GM12878 (cell line): ENCODE measurements at regions not wholly inside any gene's neighbourhood (a gene's known extent, or its start where the extent isn't known, plus 50 kb on each side); places are given as distances from the start of the nearest gene placed in this dataset.

Experiments used
- ATAC-seq: fragments of 200-7000 bp; cut with Tn5 transposase; 3 replicates; pipeline ENCODE4 v1.9.1; 2020; ENCODE audit warnings: mild to moderate bottlenecking, moderate library complexity
- BruUV-seq: library from RNA; stranded (reverse); fragments of 400-500 nt; replicated peaks from 2 replicates; lab custom pipeline; 2021; lab: Mats Ljungman, UMichigan
- CTCF ChIA-PET: fragments of 300-600 bp; sonication (Branson Sonifier 250); formaldehyde crosslinking; extraction: SDS; loops from one replicate; lab custom pipeline; 2021; ENCODE audit warnings: inconsistent platforms; lab: Yijun Ruan, JAX
- POLR2A ChIA-PET: fragments of 350-600 bp; formaldehyde crosslinking; extraction: SDS; loops from one replicate; lab custom pipeline; 2021; ENCODE audit warnings: inconsistent platforms; lab: Charles Lee
- RAD21 ChIA-PET: fragments of 300-600 bp; sonication (Branson Sonifier 250); formaldehyde crosslinking; loops from one replicate; lab custom pipeline; 2023; ENCODE audit warnings: antibody characterized with exemption; ENCODE audit not compliant: unreplicated experiment; lab: Charles Lee
- SMC1A ChIA-PET: fragments of 300-600 bp; sonication (Branson Sonifier 250); formaldehyde crosslinking; loops from one replicate; lab custom pipeline; 2023; ENCODE audit not compliant: unreplicated experiment, uncharacterized antibody; lab: Charles Lee
- DNase-seq: peaks from one replicate; pipeline ENCODE4 v3.0.0-alpha.2; 2011; ENCODE audit warnings: low read depth, low spot score
- FAIRE-seq: peaks from 3 replicates; lab custom pipeline; 2011; peaks lifted over from hg19 to GRCh38; lab: Jason Lieb, UNC
- H2AFZ ChIP-seq: 2 replicates; pipeline ENCODE4 v1.6.0; 2011; ENCODE audit warnings: low read depth, low read length, control low read depth; ENCODE audit not compliant: control insufficient read depth
- H3K27ac ChIP-seq: 2 replicates; pipeline ENCODE4 v1.5.1; 2011; ENCODE audit warnings: control low read depth; ENCODE audit not compliant: control insufficient read depth, insufficient read depth
- H3K27me3 ChIP-seq, 2 experiments: replicated peaks in 1 of 2; 2 replicates each; pipeline versions ENCODE4 v1.6.0 to v1.6.1; 2011; ENCODE audit warnings: low read length in 1 of 2; ENCODE audit not compliant: control insufficient read depth in 2 of 2, insufficient read depth in 2 of 2
- H3K36me3 ChIP-seq, 2 experiments: 2 replicates each; pipeline ENCODE4 v1.5.1; 2011; ENCODE audit warnings: low read length in 1 of 2; ENCODE audit not compliant: control insufficient read depth in 2 of 2, insufficient read depth in 2 of 2
- H3K4me1 ChIP-seq: 2 replicates; pipeline ENCODE4 v1.6.1; 2011; ENCODE audit warnings: mild to moderate bottlenecking, low read length, moderate library complexity, mixed read lengths; ENCODE audit not compliant: control insufficient read depth, insufficient read depth
- H3K4me2 ChIP-seq: 2 replicates; pipeline ENCODE4 v1.6.0; 2011; ENCODE audit warnings: control low read depth; ENCODE audit not compliant: control insufficient read depth, insufficient read depth
- H3K4me3 ChIP-seq: fragments of 200-600 bp; sonication (generic); 2 replicates; pipeline ENCODE4 v1.5.1; 2016
- H3K79me2 ChIP-seq: 2 replicates; pipeline ENCODE4 v1.6.0; 2011; ENCODE audit warnings: low read length; ENCODE audit not compliant: control insufficient read depth, insufficient read depth
- H3K9ac ChIP-seq: 2 replicates; pipeline ENCODE4 v1.8.0; 2011; ENCODE audit warnings: low read length, control low read depth, mixed read lengths; ENCODE audit not compliant: control insufficient read depth, insufficient read depth
- H3K9me3 ChIP-seq: replicated peaks from 3 replicates; pipeline ENCODE4 v1.5.1; 2011; ENCODE audit warnings: mild to moderate bottlenecking, low read length; ENCODE audit not compliant: control insufficient read depth, insufficient read depth
- H4K20me1 ChIP-seq: 2 replicates; pipeline ENCODE4 v1.6.0; 2011; ENCODE audit not compliant: control insufficient read depth, insufficient read depth
- BHLHE40 ChIP-seq, 2 experiments: fragments of 450-650 bp in 1 of 2; IDR thresholded peaks; 2 replicates each; pipeline ENCODE4 v1.6.1; 2011 to 2017; ENCODE audit warnings: low read depth in 2 of 2, borderline replicate concordance in 1 of 2, improper control_type of control experiment in 1 of 2, low read length in 1 of 2, mild to moderate bottlenecking in 1 of 2
- HDAC6 ChIP-seq: fragments of 200-600 bp; sonication (generic); IDR thresholded peaks from one replicate; pipeline ENCODE4 v1.8.0; 2017; ENCODE audit warnings: antibody characterized with exemption; ENCODE audit not compliant: unreplicated experiment
- IKZF1 ChIP-seq: fragments of 450-650 bp; conservative IDR thresholded peaks from 2 replicates; pipeline ENCODE4 v1.6.1; 2017; ENCODE audit warnings: antibody characterized with exemption, mild to moderate bottlenecking
- MTA3 ChIP-seq: IDR thresholded peaks from 2 replicates; pipeline ENCODE4 v1.6.1; 2012; ENCODE audit warnings: low read length, inconsistent platforms, borderline replicate concordance
- PAX5 ChIP-seq: IDR thresholded peaks from 2 replicates; pipeline ENCODE4 v1.6.1; 2011; ENCODE audit warnings: low read depth, low read length, borderline replicate concordance
- RAD21 ChIP-seq: IDR thresholded peaks from 2 replicates; pipeline ENCODE4 v1.6.1; 2011; ENCODE audit warnings: mild to moderate bottlenecking, low read depth, low read length, moderate library complexity; ENCODE audit not compliant: insufficient read depth
- SMAD1 ChIP-seq: fragments of 450-650 bp; IDR thresholded peaks from 2 replicates; pipeline ENCODE4 v1.6.1; 2018; ENCODE audit warnings: mild to moderate bottlenecking, low read depth; ENCODE audit not compliant: partially characterized antibody
- TAF1 ChIP-seq: IDR thresholded peaks from 2 replicates; pipeline ENCODE4 v1.6.1; 2011; ENCODE audit warnings: mild to moderate bottlenecking, low read depth, low read length, borderline replicate concordance
- WGBS: methylation state at CpG from one replicate; pipeline ENCODE4 v1.1.6; 2016; ENCODE audit warnings: low lambda C conversion rate; ENCODE audit not compliant: insufficient replicate concordance, insufficient coverage; ENCODE audit errors: missing lambda C conversion rate; 5-methylcytosine and 5-hydroxymethylcytosine counted together
- in situ Hi-C: fragments of 300-500 bp; cut with MboI; formaldehyde crosslinking; loops from 9 replicates; pipeline ENCODE4 v1.14.3; 2018; ENCODE audit warnings: mixed read lengths
- intact Hi-C: fragments of 100-400 bp; cut with micrococcal nuclease; formaldehyde crosslinking; loops from one replicate; pipeline ENCODE4 v1.14.2; 2022; ENCODE audit not compliant: unreplicated experiment
- TF ChIP-seq, protein P1 (sequence below): fragments of 450-650 bp; IDR thresholded peaks from 2 replicates; pipeline ENCODE4 v1.6.1; 2018; ENCODE audit warnings: borderline replicate concordance, mild to moderate bottlenecking; ENCODE audit not compliant: partially characterized antibody
- TF ChIP-seq, protein P2 (sequence below): fragments of 450-650 bp; IDR thresholded peaks from 2 replicates; pipeline ENCODE4 v1.6.1; 2016; ENCODE audit warnings: mild to moderate bottlenecking, moderate library complexity, borderline replicate concordance

DNA sequence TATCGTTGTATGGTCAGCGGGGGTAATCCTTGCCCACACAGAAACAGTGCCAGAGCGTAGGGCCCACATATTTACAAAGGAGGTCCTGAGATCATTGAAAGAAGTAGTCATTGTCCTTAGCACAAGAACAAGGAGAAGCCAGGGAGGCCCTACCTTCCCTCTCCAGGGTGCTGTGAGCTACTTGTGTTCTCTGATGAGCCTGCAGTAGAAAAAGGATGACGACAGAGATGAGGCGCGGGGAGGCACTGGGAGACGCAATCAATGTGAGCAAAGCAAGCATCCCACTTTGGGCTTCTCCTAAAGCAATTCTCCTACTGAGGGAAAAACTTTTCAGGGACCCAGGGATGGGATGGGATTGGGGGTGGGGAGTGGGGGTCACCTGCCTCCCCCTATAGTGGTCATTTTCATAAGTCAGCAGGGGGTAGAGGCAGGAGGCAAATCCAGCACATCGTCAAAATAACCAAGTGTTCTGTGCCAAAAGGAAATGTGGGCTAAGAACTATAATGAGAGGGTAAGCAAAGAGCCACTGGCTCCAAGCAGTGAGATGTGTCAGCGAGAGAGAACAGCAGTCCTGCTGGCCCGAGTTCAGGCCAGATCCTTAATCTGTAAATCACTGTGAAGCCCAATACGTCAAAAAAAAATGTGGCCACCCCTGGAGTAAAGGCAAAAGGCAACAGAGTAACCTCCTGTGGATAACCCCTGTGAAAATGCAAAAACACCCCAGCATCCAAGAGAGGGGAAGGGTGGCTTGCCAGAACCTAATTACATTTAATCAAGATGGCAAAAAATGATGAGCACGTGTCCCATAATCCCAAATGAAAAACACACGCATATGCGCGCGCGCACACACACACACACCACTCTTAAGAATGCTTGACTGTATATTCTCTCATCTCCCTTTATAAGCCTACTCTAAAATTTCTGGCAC is 136.6 kb upstream of the HHIP start:
- H3K4me3 ChIP-seq: no peak overlapping the region
- H3K27ac ChIP-seq: no peak overlapping the region
- no peak for FAIRE-seq
- intact Hi-C loops: no loop called here
- H3K9me3 ChIP-seq: no peaks in the 10 kb centered on the region
- ChIA-PET CTCF (no interaction called here), POLR2A (no interaction called here), RAD21 (no interaction called here)
- in situ Hi-C loops: no loop called here
- BruUV-seq: no TSS peak
- H3K36me3 ChIP-seq: no peaks in the 10 kb centered on the region
- no peaks in the 10 kb centered on the region for H4K20me1 ChIP-seq
- WGBS: 65% methylated on average over 17 of the region's 17 CpGs
- no peak for DNase-seq
- H3K9ac ChIP-seq: no peak overlapping the region
- H3K79me2 ChIP-seq: no peaks in the 10 kb centered on the region
- TF ChIP-seq IKZF1 (no peak), PAX5 (no peak), TAF1 (no peak), RAD21 (no peak)
- TF ChIP-seq, all 136 proteins: peak for 0
- no peak overlapping the region for H3K4me2 ChIP-seq
- no peak for ATAC-seq
- H3K27me3 ChIP-seq: no peaks in the 10 kb centered on the region
- no peak overlapping the region for H2AFZ ChIP-seq
- H3K4me1 ChIP-seq: no peaks in the 10 kb centered on the region
- SMC1A ChIA-PET: no interaction called here

- SMC1A ChIA-PET: no interaction called here
- RAD21 ChIA-PET: no interaction called here
- no peak overlapping the region for H3K4me3 ChIP-seq
- no peaks in the 10 kb centered on the region for H4K20me1 ChIP-seq
- no peaks in the 10 kb centered on the region for H3K4me1 ChIP-seq
- H3K9me3 ChIP-seq: no peaks in the 10 kb centered on the region
- H3K36me3 ChIP-seq: no peaks in the 10 kb centered on the region
- no peak for FAIRE-seq
- CTCF ChIA-PET: no interaction called here
- in situ Hi-C loops: no loop called here
- DNase-seq: no peak
- no peak overlapping the region for H3K27ac ChIP-seq
- H3K79me2 ChIP-seq: no peaks in the 10 kb centered on the region
- no peak for ATAC-seq
- no peak overlapping the region for H2AFZ ChIP-seq
- WGBS: 6% methylated on average over 1 of the region's 1 CpG
- no peaks in the 10 kb centered on the region for H3K27me3 ChIP-seq
- no TSS peak for BruUV-seq
- intact Hi-C loops: no loop called here
- POLR2A ChIA-PET: no interaction called here
- H3K9ac ChIP-seq: no peak overlapping the region
- H3K4me2 ChIP-seq: no peak overlapping the region
- no peak for TF ChIP-seq HDAC6
- no peak for TF ChIP-seq SMAD1
- TF ChIP-seq MTA3: no peak
- TF ChIP-seq, protein P1, sequence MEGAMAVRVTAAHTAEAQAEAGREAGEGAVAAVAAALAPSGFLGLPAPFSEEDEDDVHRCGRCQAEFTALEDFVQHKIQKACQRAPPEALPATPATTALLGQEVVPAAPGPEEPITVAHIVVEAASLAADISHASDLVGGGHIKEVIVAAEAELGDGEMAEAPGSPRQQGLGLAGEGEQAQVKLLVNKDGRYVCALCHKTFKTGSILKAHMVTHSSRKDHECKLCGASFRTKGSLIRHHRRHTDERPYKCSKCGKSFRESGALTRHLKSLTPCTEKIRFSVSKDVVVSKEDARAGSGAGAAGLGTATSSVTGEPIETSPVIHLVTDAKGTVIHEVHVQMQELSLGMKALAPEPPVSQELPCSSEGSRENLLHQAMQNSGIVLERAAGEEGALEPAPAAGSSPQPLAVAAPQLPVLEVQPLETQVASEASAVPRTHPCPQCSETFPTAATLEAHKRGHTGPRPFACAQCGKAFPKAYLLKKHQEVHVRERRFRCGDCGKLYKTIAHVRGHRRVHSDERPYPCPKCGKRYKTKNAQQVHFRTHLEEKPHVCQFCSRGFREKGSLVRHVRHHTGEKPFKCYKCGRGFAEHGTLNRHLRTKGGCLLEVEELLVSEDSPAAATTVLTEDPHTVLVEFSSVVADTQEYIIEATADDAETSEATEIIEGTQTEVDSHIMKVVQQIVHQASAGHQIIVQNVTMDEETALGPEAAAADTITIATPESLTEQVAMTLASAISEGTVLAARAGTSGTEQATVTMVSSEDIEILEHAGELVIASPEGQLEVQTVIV: no peak
- TF ChIP-seq, protein P2, sequence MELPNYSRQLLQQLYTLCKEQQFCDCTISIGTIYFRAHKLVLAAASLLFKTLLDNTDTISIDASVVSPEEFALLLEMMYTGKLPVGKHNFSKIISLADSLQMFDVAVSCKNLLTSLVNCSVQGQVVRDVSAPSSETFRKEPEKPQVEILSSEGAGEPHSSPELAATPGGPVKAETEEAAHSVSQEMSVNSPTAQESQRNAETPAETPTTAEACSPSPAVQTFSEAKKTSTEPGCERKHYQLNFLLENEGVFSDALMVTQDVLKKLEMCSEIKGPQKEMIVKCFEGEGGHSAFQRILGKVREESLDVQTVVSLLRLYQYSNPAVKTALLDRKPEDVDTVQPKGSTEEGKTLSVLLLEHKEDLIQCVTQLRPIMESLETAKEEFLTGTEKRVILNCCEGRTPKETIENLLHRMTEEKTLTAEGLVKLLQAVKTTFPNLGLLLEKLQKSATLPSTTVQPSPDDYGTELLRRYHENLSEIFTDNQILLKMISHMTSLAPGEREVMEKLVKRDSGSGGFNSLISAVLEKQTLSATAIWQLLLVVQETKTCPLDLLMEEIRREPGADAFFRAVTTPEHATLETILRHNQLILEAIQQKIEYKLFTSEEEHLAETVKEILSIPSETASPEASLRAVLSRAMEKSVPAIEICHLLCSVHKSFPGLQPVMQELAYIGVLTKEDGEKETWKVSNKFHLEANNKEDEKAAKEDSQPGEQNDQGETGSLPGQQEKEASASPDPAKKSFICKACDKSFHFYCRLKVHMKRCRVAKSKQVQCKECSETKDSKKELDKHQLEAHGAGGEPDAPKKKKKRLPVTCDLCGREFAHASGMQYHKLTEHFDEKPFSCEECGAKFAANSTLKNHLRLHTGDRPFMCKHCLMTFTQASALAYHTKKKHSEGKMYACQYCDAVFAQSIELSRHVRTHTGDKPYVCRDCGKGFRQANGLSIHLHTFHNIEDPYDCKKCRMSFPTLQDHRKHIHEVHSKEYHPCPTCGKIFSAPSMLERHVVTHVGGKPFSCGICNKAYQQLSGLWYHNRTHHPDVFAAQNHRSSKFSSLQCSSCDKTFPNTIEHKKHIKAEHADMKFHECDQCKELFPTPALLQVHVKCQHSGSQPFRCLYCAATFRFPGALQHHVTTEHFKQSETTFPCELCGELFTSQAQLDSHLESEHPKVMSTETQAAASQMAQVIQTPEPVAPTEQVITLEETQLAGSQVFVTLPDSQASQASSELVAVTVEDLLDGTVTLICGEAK: no peak
- TF ChIP-seq BHLHE40 (IDR thresholded peaks at IDR 0.05; ENCODE audit: borderline replicate concordance in 1 of 2, low read depth in 2 of 2, low read length in 1 of 2): no peak
Measured at GRCh38 chr4:144514736-144515135, 131.2 kb upstream of the HHIP start.
